ENCODE measurements at regions not wholly inside any gene's neighbourhood (a gene's known extent, or its start where the extent isn't known, plus 50 kb on each side); places are given as distances from the start of the nearest gene placed in this dataset.

DNA sequence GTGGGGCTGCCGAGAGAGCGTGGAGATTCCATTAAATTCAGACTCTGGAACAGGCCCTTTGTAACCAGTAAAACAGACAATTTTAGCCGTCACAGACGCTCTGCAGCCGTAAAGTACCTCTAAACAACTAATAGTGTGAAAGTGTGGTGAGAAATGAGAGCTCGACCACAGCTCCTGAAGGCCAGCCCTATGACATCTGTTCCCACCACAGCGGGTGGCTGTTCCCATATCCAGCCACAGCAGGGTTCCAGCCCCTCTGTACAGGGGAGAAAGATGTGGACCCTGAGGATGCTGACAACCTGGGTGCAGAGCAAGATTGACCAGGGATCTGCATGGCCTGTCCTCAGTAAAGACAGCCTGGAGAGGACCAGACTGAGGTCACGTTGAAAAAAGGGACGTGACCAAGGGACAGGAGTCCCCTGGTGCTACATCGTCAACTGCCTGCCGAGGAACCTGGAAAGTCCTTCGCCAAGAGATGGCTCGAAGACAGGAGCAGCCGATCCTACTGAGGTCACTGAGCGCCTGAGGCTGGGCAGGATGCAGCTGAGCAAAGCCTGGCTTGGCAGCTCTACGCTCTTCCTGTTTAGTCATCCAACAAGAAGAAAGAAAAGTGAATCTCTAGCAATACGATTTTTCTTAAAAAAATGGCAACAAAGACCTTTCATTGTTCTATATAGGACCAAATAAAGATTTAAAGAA, 831.7 kb downstream of the RNF144A start:
- POLR2A ChIA-PET = no interaction called here
- Histone ChIP-seq H3K4me3 (ENCODE audit: low read depth, low read length) (no peak overlapping the region), H3K27ac (ENCODE audit: extremely low read depth, low read depth, low read length) (no peak overlapping the region), H3K9me3 (ENCODE audit: control insufficient read depth, insufficient read depth, low read depth, low read length) (no peaks in the 10 kb centered on the region), H3K4me1 (ENCODE audit: control insufficient read depth, insufficient read depth, low read length) (no peaks in the 10 kb centered on the region), H3K36me3 (ENCODE audit: control insufficient read depth in 2 of 2, insufficient read depth in 1 of 2, low read length in 2 of 2) (no peaks in the 10 kb centered on the region)
- CTCF ChIA-PET = interaction anchor here (0.7 kb wide), 1 partner anchor 53 kb away, joined by 3 read pairs; no protein-coding TSS in a partner anchor
- TF ChIP-seq, protein P1, sequence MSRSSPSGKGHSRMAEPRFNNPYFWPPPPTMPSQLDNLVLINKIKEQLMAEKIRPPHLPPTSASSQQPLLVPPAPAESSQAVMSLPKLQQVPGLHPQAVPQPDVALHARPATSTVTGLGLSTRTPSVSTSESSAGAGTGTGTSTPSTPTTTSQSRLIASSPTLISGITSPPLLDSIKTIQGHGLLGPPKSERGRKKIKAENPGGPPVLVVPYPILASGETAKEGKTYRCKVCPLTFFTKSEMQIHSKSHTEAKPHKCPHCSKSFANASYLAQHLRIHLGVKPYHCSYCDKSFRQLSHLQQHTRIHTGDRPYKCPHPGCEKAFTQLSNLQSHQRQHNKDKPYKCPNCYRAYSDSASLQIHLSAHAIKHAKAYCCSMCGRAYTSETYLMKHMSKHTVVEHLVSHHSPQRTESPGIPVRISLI (tag by site-specific recombination; IDR thresholded peaks at IDR 0.05) = no peak
- TF ChIP-seq KLF16 (tag by site-specific recombination; IDR thresholded peaks at IDR 0.05) (no peak), ZNF843 (tag by site-specific recombination; IDR thresholded peaks at IDR 0.05) (no peak), ZNF302 (tag by site-specific recombination; IDR thresholded peaks at IDR 0.05; ENCODE audit: low read depth) (no peak), ZNF341 (tag by site-specific recombination; IDR thresholded peaks at IDR 0.05; ENCODE audit: low read depth) (no peak), PRDM1 (tag by site-specific recombination; IDR thresholded peaks at IDR 0.05) (no peak), SP3 (tag by site-specific recombination; IDR thresholded peaks at IDR 0.05) (no peak), ZNF701 (tag by site-specific recombination; IDR thresholded peaks at IDR 0.05) (no peak), ZNF391 (tag by site-specific recombination; IDR thresholded peaks at IDR 0.05; ENCODE audit: borderline replicate concordance, low read depth) (no peak), ZNF785 (tag by site-specific recombination; IDR thresholded peaks at IDR 0.05) (no peak), ZNF221 (tag by site-specific recombination; IDR thresholded peaks at IDR 0.05; ENCODE audit: borderline replicate concordance) (no peak), ZNF670 (tag by site-specific recombination; IDR thresholded peaks at IDR 0.05; ENCODE audit: low read depth) (no peak), ZNF558 (tag by site-specific recombination; IDR thresholded peaks at IDR 0.05) (no peak), YY1 (tag by site-specific recombination; IDR thresholded peaks at IDR 0.05) (no peak), ZNF473 (tag by site-specific recombination; IDR thresholded peaks at IDR 0.05) (no peak)
- TF ChIP-seq, protein P2, sequence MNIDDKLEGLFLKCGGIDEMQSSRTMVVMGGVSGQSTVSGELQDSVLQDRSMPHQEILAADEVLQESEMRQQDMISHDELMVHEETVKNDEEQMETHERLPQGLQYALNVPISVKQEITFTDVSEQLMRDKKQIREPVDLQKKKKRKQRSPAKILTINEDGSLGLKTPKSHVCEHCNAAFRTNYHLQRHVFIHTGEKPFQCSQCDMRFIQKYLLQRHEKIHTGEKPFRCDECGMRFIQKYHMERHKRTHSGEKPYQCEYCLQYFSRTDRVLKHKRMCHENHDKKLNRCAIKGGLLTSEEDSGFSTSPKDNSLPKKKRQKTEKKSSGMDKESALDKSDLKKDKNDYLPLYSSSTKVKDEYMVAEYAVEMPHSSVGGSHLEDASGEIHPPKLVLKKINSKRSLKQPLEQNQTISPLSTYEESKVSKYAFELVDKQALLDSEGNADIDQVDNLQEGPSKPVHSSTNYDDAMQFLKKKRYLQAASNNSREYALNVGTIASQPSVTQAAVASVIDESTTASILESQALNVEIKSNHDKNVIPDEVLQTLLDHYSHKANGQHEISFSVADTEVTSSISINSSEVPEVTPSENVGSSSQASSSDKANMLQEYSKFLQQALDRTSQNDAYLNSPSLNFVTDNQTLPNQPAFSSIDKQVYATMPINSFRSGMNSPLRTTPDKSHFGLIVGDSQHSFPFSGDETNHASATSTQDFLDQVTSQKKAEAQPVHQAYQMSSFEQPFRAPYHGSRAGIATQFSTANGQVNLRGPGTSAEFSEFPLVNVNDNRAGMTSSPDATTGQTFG (tag by site-specific recombination; IDR thresholded peaks at IDR 0.05; ENCODE audit: borderline replicate concordance) = no peak
- TF ChIP-seq, protein P3, sequence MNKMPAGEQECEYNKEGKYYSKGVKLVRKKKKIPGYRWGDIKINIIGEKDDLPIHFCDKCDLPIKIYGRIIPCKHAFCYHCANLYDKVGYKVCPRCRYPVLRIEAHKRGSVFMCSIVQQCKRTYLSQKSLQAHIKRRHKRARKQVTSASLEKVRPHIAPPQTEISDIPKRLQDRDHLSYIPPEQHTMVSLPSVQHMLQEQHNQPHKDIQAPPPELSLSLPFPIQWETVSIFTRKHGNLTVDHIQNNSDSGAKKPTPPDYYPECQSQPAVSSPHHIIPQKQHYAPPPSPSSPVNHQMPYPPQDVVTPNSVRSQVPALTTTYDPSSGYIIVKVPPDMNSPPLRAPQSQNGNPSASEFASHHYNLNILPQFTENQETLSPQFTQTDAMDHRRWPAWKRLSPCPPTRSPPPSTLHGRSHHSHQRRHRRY (tag by site-specific recombination; IDR thresholded peaks at IDR 0.05) = no peak
- TF ChIP-seq, protein P4, sequence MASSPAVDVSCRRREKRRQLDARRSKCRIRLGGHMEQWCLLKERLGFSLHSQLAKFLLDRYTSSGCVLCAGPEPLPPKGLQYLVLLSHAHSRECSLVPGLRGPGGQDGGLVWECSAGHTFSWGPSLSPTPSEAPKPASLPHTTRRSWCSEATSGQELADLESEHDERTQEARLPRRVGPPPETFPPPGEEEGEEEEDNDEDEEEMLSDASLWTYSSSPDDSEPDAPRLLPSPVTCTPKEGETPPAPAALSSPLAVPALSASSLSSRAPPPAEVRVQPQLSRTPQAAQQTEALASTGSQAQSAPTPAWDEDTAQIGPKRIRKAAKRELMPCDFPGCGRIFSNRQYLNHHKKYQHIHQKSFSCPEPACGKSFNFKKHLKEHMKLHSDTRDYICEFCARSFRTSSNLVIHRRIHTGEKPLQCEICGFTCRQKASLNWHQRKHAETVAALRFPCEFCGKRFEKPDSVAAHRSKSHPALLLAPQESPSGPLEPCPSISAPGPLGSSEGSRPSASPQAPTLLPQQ (tag by site-specific recombination; IDR thresholded peaks at IDR 0.05) = no peak
- TF ChIP-seq, protein P5, sequence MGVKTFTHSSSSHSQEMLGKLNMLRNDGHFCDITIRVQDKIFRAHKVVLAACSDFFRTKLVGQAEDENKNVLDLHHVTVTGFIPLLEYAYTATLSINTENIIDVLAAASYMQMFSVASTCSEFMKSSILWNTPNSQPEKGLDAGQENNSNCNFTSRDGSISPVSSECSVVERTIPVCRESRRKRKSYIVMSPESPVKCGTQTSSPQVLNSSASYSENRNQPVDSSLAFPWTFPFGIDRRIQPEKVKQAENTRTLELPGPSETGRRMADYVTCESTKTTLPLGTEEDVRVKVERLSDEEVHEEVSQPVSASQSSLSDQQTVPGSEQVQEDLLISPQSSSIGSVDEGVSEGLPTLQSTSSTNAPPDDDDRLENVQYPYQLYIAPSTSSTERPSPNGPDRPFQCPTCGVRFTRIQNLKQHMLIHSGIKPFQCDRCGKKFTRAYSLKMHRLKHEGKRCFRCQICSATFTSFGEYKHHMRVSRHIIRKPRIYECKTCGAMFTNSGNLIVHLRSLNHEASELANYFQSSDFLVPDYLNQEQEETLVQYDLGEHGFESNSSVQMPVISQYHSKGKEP (tag by site-specific recombination; IDR thresholded peaks at IDR 0.05) = no peak
